ENCODE measurements at regions not wholly inside any gene's neighbourhood (a gene's known extent, or its start where the extent isn't known, plus 50 kb on each side); places are given as distances from the start of the nearest gene placed in this dataset.
"Not testable (repeated sequence)": the region's sequence is repeated elsewhere in the genome, so short reads cannot be mapped to it uniquely, and the experiment has no call there.

DNA sequence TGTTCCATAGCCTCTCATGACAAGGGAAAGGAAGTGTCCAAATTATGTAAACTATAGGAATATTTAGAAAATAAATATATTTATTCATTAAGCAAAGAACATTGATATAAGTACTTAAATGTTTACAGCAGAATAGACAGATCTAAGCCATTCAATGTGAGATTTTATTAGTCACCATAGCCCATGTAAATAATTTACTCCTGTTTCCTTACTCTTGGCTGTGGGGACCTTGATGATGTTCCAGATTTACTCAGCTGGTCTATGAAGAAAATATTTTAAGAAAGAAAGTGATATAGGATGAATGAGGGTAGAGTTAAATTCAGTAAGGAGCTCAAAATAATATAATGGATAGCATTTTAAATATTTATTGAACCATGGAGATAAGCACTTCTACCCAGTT is 442.6 kb upstream of the KLF6 start:
- TF ChIP-seq, protein P1, sequence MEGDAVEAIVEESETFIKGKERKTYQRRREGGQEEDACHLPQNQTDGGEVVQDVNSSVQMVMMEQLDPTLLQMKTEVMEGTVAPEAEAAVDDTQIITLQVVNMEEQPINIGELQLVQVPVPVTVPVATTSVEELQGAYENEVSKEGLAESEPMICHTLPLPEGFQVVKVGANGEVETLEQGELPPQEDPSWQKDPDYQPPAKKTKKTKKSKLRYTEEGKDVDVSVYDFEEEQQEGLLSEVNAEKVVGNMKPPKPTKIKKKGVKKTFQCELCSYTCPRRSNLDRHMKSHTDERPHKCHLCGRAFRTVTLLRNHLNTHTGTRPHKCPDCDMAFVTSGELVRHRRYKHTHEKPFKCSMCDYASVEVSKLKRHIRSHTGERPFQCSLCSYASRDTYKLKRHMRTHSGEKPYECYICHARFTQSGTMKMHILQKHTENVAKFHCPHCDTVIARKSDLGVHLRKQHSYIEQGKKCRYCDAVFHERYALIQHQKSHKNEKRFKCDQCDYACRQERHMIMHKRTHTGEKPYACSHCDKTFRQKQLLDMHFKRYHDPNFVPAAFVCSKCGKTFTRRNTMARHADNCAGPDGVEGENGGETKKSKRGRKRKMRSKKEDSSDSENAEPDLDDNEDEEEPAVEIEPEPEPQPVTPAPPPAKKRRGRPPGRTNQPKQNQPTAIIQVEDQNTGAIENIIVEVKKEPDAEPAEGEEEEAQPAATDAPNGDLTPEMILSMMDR (IDR thresholded peaks at IDR 0.05): no peak
- TF ChIP-seq POLR2A (IDR thresholded peaks at IDR 0.05): no peak
- H3K4me1 ChIP-seq: no peaks in the 10 kb centered on the region
- no peak for DNase-seq
- no peaks in the 10 kb centered on the region for H3K36me3 ChIP-seq
- no peak overlapping the region for H3K27ac ChIP-seq
- no peaks in the 10 kb centered on the region for H3K27me3 ChIP-seq
- intact Hi-C loops (cut with DNase I): no loop called here
- H3K9me3 ChIP-seq: no peaks in the 10 kb centered on the region
- no peak overlapping the region for H3K4me3 ChIP-seq (replicated peaks in 1 of 3)

DNA sequence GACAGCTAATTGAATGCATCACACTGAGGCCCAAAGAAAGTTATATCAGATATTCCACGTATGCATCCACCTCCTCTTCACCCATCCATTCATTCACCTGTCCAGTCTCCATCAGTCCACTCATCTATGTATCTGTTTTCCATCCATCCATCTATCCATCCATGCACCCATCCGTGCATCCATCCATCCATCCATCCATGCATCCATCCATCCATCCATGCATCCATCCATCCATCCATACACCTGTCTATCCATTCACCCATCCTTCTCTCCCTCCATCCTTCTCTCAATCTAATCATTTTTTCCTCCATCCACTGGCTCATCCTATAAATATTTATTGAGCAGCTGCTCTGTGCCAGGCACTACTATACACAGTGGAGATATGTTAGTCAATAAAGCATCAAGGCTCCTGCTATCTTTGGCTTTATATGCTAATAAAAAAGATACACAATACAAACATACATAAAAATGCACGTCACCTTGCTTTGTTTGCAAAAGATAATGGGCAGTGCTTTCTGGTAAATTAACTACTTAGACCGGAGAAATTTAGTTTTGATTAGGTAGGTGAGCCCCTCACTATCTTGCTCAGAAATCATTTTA is 442.0 kb upstream of the KLF6 start:
- H3K4me3 ChIP-seq (replicated peaks in 1 of 3): no peak overlapping the region
- intact Hi-C loops (cut with DNase I): no loop called here
- no peaks in the 10 kb centered on the region for H3K36me3 ChIP-seq
- DNase-seq: no peak
- TF ChIP-seq, protein P1 (IDR thresholded peaks at IDR 0.05): no peak
- TF ChIP-seq POLR2A (IDR thresholded peaks at IDR 0.05): no peak
- H3K27me3 ChIP-seq: no peaks in the 10 kb centered on the region
- H3K27ac ChIP-seq: no peak overlapping the region
- no peaks in the 10 kb centered on the region for H3K9me3 ChIP-seq
- WGBS, 2 donors: 94 to 95% methylated on average over 4 of the region's 4 CpGs
- H3K4me1 ChIP-seq: no peaks in the 10 kb centered on the region

DNA sequence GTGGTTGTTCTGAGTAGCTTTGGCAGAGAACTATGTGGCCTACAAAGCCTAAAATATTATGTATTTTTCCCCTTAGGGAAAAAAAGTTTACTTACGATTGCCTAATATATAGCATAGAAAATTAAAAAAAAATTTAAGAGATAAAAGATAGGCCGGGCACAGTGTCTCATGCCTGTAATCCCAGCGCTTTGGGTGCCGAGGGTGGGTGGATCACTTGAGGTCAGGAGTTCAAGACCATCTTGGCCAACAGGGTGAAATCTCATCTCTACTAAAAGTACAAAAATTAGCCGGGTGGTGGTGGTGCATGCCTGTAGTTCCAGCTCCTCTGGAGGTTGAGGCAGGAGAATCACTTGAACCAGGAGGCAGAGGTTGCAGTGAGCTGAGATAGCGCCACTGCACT is 439.2 kb upstream of the KLF6 start:
- H3K27me3 ChIP-seq: no peaks in the 10 kb centered on the region
- no peak overlapping the region for H3K27ac ChIP-seq
- no peaks in the 10 kb centered on the region for H3K4me1 ChIP-seq
- DNase-seq: no peak
- no peak overlapping the region for H3K4me3 ChIP-seq (replicated peaks in 1 of 3)
- H3K36me3 ChIP-seq: no peaks in the 10 kb centered on the region
- intact Hi-C loops (cut with DNase I): no loop called here
- 97% methylated on average over 6 of the region's 6 CpGs for WGBS, 2 donors
- TF ChIP-seq, protein P1 (IDR thresholded peaks at IDR 0.05): no peak
- TF ChIP-seq POLR2A (IDR thresholded peaks at IDR 0.05): no peak
- no peaks in the 10 kb centered on the region for H3K9me3 ChIP-seq

DNA sequence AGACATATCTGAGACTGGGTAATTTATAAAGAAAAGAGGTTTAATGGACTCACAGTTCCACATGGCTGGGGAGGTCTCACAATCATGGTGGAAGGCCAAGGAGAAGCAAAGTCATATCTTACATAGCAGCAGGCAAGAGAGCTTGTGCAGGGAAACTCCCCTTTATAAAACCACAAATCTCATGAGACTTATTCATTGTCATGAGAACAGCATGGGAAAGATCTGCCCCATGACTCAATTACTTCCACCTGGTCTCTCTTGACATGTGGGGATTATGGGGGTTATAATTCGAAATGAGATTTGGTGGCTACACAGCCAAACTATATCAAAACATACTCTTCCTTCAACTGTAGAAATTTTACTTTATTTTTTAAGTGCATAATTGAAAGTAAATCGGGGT is 436.3 kb upstream of the KLF6 start:
- H3K9me3 ChIP-seq; H3K27me3 ChIP-seq; intact Hi-C loops (cut with DNase I); DNase-seq; H3K36me3 ChIP-seq; H3K27ac ChIP-seq; H3K4me3 ChIP-seq (replicated peaks in 1 of 3); H3K4me1 ChIP-seq: not testable (repeated sequence)
- WGBS, 2 donors: 90% methylated on average over 2 of the region's 2 CpGs

DNA sequence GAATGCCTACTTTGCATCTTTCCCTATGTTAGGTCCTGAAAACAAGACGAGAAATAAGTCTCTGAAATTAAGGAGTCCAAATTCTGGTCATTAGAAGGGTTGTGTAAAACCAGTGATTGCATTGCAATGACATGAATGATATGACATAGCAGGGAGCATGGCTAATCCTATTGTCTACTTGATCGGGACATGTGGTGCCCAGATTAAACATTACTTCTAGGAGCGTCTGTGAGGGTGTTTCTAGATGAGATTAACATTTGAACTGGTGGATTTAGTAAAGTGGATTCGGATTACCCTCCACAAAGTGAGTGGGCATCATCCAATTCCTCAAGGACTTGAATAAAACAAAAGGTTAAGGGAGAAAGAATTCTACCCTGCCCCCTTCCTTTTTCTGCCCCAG is 434.9 kb upstream of the KLF6 start:
- no peak for DNase-seq
- H3K9me3 ChIP-seq: no peaks in the 10 kb centered on the region
- intact Hi-C loops (cut with DNase I): no loop called here
- H3K27me3 ChIP-seq: no peaks in the 10 kb centered on the region
- H3K4me1 ChIP-seq: no peaks in the 10 kb centered on the region
- H3K36me3 ChIP-seq: no peaks in the 10 kb centered on the region
- TF ChIP-seq, protein P1 (IDR thresholded peaks at IDR 0.05): no peak
- no peak for TF ChIP-seq POLR2A (IDR thresholded peaks at IDR 0.05)
- no peak overlapping the region for H3K27ac ChIP-seq
- WGBS, 2 donors: 76 to 80% methylated on average over 4 of the region's 4 CpGs
- H3K4me3 ChIP-seq (replicated peaks in 1 of 3): no peak overlapping the region

DNA sequence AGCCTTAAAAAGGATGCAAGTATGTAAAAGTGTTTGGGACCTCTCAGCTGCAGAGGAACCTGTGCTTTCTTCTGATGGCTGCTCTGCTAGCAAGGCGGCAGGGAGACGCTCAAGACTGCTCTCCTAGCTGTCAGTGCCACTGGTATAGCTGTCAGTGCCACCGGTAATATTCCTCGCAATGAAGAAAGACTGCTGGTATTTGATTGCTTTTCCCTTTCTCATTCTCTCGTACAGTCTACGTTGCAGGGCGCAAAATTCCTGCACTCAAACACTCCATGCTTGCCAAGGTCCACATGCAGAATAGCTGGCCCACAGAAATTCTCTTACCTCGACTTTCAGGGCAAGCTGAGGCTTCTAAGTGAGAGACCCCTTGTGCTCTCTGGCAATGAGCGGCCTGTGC is 432.6 kb upstream of the KLF6 start:
- 82 to 84% methylated on average over 9 of the region's 9 CpGs for WGBS, 2 donors
- Histone ChIP-seq H3K36me3 (no peaks in the 10 kb centered on the region), H3K9me3 (no peaks in the 10 kb centered on the region), H3K27ac (no peak overlapping the region), H3K4me3 (replicated peaks in 1 of 3) (no peak overlapping the region), H3K27me3 (no peaks in the 10 kb centered on the region), H3K4me1 (no peaks in the 10 kb centered on the region)
- intact Hi-C loops (cut with DNase I): no loop called here
- TF ChIP-seq POLR2A (IDR thresholded peaks at IDR 0.05): no peak
- TF ChIP-seq, protein P1 (IDR thresholded peaks at IDR 0.05): no peak
- no peak for DNase-seq

Data from thyroid gland (tissue), 4 donors.